ENCODE measurements at regions not wholly inside any gene's neighbourhood (a gene's known extent, or its start where the extent isn't known, plus 50 kb on each side); places are given as distances from the start of the nearest gene placed in this dataset.

GRCh38 chr3:110307065-110307809 is 764.4 kb upstream of the NECTIN3 start:
- TF ChIP-seq YY1 (IDR thresholded peaks at IDR 0.05; ENCODE audit: insufficient read depth, insufficient read length) (no peak), ZNF274 (IDR thresholded peaks at IDR 0.05; ENCODE audit: low read depth, low read length) (no peak), SUZ12 (IDR thresholded peaks at IDR 0.05; ENCODE audit: extremely low read depth, insufficient read depth, insufficient read length) (no peak)

Data from NT2/D1 (cell line).